ENCODE measurements at regions not wholly inside any gene's neighbourhood (a gene's known extent, or its start where the extent isn't known, plus 50 kb on each side); places are given as distances from the start of the nearest gene placed in this dataset.

DNA sequence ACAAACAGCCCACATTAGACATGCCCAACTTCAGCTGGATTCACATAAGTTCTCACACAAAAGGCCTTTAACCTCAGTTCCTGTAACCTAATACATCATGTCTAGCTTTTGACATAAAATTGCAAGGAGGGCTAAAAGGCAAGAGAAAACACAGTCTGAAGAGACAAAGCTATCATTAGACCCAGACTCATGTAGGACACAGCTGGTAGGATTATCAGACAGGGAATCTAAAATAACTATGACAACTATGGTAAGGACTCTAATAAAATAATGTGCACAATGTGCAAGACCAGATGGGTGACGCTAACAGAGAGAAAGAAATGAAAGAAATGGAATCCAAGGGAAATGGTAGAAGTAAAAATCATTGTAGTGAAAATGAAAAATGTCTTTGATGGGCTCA, 643.2 kb upstream of the RAB6C start:
- Histone ChIP-seq H3K79me2 (ENCODE audit: insufficient read depth, low read length) (no peaks in the 10 kb centered on the region), H2AFZ (ENCODE audit: low read length) (no peak overlapping the region), H3K4me1 (ENCODE audit: insufficient read depth, low read length) (no peaks in the 10 kb centered on the region), H3K27ac (ENCODE audit: low read depth, low read length) (no peak overlapping the region), H3K4me2 (ENCODE audit: insufficient read depth, low read length) (no peak overlapping the region), H3K9me3 (ENCODE audit: low read depth, low read length) (peaks cover 3% of the 10 kb centered on the region), H3K4me3 (ENCODE audit: insufficient read depth, low read length) (no peak overlapping the region), H3K27me3 (ENCODE audit: insufficient read depth, low read length) (no peaks in the 10 kb centered on the region), H4K20me1 (ENCODE audit: insufficient read depth, low read length) (no peaks in the 10 kb centered on the region), H3K36me3 (ENCODE audit: insufficient read depth, low read length) (no peaks in the 10 kb centered on the region)
- TF ChIP-seq, protein P1, sequence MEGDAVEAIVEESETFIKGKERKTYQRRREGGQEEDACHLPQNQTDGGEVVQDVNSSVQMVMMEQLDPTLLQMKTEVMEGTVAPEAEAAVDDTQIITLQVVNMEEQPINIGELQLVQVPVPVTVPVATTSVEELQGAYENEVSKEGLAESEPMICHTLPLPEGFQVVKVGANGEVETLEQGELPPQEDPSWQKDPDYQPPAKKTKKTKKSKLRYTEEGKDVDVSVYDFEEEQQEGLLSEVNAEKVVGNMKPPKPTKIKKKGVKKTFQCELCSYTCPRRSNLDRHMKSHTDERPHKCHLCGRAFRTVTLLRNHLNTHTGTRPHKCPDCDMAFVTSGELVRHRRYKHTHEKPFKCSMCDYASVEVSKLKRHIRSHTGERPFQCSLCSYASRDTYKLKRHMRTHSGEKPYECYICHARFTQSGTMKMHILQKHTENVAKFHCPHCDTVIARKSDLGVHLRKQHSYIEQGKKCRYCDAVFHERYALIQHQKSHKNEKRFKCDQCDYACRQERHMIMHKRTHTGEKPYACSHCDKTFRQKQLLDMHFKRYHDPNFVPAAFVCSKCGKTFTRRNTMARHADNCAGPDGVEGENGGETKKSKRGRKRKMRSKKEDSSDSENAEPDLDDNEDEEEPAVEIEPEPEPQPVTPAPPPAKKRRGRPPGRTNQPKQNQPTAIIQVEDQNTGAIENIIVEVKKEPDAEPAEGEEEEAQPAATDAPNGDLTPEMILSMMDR (IDR thresholded peaks at IDR 0.05; ENCODE audit: extremely low read depth, low read depth, low read length), result no peak
- no peak for DNase-seq (ENCODE audit: insufficient read length, low spot score, missing footprints)

DNA sequence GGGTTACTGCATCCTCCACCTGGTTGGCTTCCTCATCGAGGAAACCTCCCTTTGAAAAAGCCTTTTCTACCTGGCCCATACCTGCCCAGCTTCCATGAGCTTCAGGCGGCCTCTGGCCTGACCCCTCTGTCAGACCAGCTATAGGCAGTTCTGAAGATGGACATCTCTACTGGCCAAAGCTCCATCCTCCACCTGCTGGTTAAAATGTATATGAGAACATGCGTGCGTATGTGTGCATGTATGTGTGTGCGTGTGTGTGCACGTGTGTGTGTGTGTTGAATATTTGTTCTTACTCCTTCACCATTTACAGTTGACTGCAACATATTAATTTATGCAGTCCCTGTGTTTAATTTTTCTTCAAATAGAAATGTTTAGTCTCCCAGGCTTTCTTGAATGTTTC, 642.4 kb upstream of the RAB6C start:
- no peaks in the 10 kb centered on the region for H3K4me1 ChIP-seq (ENCODE audit: insufficient read depth, low read length)
- DNase-seq (ENCODE audit: insufficient read length, low spot score, missing footprints), result no peak
- H3K4me2 ChIP-seq (ENCODE audit: insufficient read depth, low read length), result no peak overlapping the region
- no peak overlapping the region for H3K27ac ChIP-seq (ENCODE audit: low read depth, low read length)
- no peak overlapping the region for H3K4me3 ChIP-seq (ENCODE audit: insufficient read depth, low read length)
- peaks cover 3% of the 10 kb centered on the region for H3K9me3 ChIP-seq (ENCODE audit: low read depth, low read length)
- no peaks in the 10 kb centered on the region for H3K36me3 ChIP-seq (ENCODE audit: insufficient read depth, low read length)
- no peaks in the 10 kb centered on the region for H3K79me2 ChIP-seq (ENCODE audit: insufficient read depth, low read length)
- TF ChIP-seq, protein P1 (IDR thresholded peaks at IDR 0.05; ENCODE audit: extremely low read depth, low read depth, low read length), result no peak
- no peak overlapping the region for H2AFZ ChIP-seq (ENCODE audit: low read length)
- no peaks in the 10 kb centered on the region for H4K20me1 ChIP-seq (ENCODE audit: insufficient read depth, low read length)
- no peaks in the 10 kb centered on the region for H3K27me3 ChIP-seq (ENCODE audit: insufficient read depth, low read length)

DNA sequence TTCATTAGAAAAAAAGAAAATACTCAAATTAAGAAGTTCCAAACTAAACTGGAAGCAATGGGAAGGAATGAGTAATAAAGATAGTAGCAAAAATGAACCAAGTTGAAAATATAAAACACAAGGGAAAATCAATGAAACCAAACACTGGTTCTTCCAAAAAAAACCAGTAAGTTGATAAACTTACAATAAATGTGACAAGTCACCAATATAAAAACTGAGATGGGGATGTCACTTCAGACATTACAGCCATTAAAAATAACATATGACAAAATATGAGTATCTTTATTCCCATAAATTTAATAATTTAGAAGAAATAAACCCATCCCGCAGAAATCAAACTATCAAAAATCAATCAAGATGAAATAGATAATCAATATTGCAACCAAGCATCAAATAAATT, 633.9 kb upstream of the RAB6C start:
- H3K27ac ChIP-seq (ENCODE audit: low read depth, low read length), result no peak overlapping the region
- no peaks in the 10 kb centered on the region for H4K20me1 ChIP-seq (ENCODE audit: insufficient read depth, low read length)
- H3K4me3 ChIP-seq (ENCODE audit: insufficient read depth, low read length), result no peak overlapping the region

DNA sequence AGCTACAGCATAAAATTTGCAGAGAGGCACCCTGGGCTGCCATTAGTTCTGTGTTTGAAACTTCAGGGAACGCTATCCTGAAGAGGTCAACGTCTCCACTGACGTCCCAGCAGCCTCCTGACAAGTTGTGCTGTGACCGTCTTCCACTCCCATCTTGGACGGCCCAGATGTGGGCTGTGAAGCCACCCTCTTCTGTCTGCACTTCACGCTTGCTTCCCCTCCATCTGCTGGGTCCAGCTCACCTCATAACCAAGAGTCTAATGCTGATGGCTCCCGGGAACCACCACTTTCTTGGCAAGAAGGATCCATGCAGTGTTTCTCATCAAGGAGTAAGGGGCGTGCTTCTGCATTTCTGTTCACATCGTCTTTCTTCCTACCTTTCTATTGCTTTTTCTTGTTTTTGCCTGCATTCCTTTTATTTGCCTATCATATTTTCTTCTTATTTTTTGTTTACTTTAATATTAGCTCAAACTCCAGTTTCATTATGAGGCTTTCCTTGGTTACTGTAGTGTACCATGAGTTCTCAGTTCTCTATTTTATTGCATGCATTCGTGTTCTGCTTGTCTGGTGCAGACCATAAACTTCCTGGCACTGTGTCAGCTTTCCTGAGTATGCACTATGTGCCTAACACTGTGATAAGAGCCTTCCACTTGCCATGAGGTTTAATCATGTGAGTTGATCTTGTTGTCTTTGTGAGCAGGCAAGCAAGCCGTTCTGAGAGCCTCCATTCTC, 631.8 kb upstream of the RAB6C start:
- DNase-seq (ENCODE audit: insufficient read length, low spot score, missing footprints), result no peak
- H3K4me2 ChIP-seq (ENCODE audit: insufficient read depth, low read length), result no peak overlapping the region
- H3K79me2 ChIP-seq (ENCODE audit: insufficient read depth, low read length), result no peaks in the 10 kb centered on the region
- H3K4me1 ChIP-seq (ENCODE audit: insufficient read depth, low read length), result no peaks in the 10 kb centered on the region
- H3K9me3 ChIP-seq (ENCODE audit: low read depth, low read length), result peaks cover 5% of the 10 kb centered on the region
- no peaks in the 10 kb centered on the region for H4K20me1 ChIP-seq (ENCODE audit: insufficient read depth, low read length)
- no peak overlapping the region for H3K4me3 ChIP-seq (ENCODE audit: insufficient read depth, low read length)
- no peaks in the 10 kb centered on the region for H3K36me3 ChIP-seq (ENCODE audit: insufficient read depth, low read length)
- no peaks in the 10 kb centered on the region for H3K27me3 ChIP-seq (ENCODE audit: insufficient read depth, low read length)
- no peak overlapping the region for H3K27ac ChIP-seq (ENCODE audit: low read depth, low read length)
- TF ChIP-seq, protein P1 (IDR thresholded peaks at IDR 0.05; ENCODE audit: extremely low read depth, low read depth, low read length), result no peak
- no peak overlapping the region for H2AFZ ChIP-seq (ENCODE audit: low read length)

More for the DNA sequence above, 633.9 kb upstream of the RAB6C start:
- Histone ChIP-seq H3K4me2 (ENCODE audit: insufficient read depth, low read length) (no peak overlapping the region), H3K4me1 (ENCODE audit: insufficient read depth, low read length) (no peaks in the 10 kb centered on the region), H2AFZ (ENCODE audit: low read length) (no peak overlapping the region), H3K9me3 (ENCODE audit: low read depth, low read length) (no peaks in the 10 kb centered on the region), H3K79me2 (ENCODE audit: insufficient read depth, low read length) (no peaks in the 10 kb centered on the region), H3K36me3 (ENCODE audit: insufficient read depth, low read length) (no peaks in the 10 kb centered on the region), H3K27me3 (ENCODE audit: insufficient read depth, low read length) (no peaks in the 10 kb centered on the region)
- TF ChIP-seq, protein P1 (IDR thresholded peaks at IDR 0.05; ENCODE audit: extremely low read depth, low read depth, low read length), result no peak
- DNase-seq (ENCODE audit: insufficient read length, low spot score, missing footprints), result no peak
